Right cardiac atrium (tissue), 5 donors: ENCODE measurements at regions not wholly inside any gene's neighbourhood (a gene's known extent, or its start where the extent isn't known, plus 50 kb on each side); places are given as distances from the start of the nearest gene placed in this dataset.
A peak's percentile ranks its signal among the peaks of the same experiment; 100 is the strongest.
"Not testable (repeated sequence)": the region's sequence is repeated elsewhere in the genome, so short reads cannot be mapped to it uniquely, and the experiment has no call there.

Experiments
- ATAC-seq, 2 donors: fragments of 200-7000 bp; cut with Tn5 transposase; one replicate each; pipeline versions ENCODE4 v1.8.0 to v1.9.1; 2020; ENCODE audit warnings: moderate library complexity in 2 of 2, mild to moderate bottlenecking in 1 of 2
- DNase-seq, 3 donors: peaks; one replicate each; pipeline ENCODE4 v3.0.0-alpha.2; 2020
- H3K27ac ChIP-seq: one replicate; pipeline ENCODE4 v1.5.1; 2013; ENCODE audit warnings: mild to moderate bottlenecking, low read length, control low read depth, moderate library complexity
- H3K27me3 ChIP-seq: one replicate; pipeline ENCODE4 v1.6.1; 2013; ENCODE audit not compliant: control insufficient read depth, insufficient read depth
- H3K4me1 ChIP-seq: one replicate; pipeline ENCODE4 v1.6.1; 2013; ENCODE audit warnings: low read length; ENCODE audit not compliant: control insufficient read depth, insufficient read depth
- H3K4me3 ChIP-seq: one replicate; pipeline ENCODE4 v1.5.1; 2013; ENCODE audit warnings: low read length, control low read depth
- H3K9me3 ChIP-seq: one replicate; pipeline ENCODE4 v1.6.1; 2013; ENCODE audit warnings: low read length; ENCODE audit not compliant: control insufficient read depth
- WGBS: extraction: QIAGEN DNeasy Blood & Tissue Kit; methylation state at CpG from one replicate; pipeline ENCODE4 v1.1.7; 2013; 5-methylcytosine and 5-hydroxymethylcytosine counted together
- intact Hi-C, 4 donors: fragments of 100-400 bp; cut with DNase I; formaldehyde crosslinking; loops; one replicate each; pipeline versions ENCODE4 v1.11.0 to v1.14.0; 2022 to 2023
- donor health status: healthy with polysubstance abuse.
- donor health status: DM: no; HTN: yes; CAD: no.
- donor health status: DM: no; HTN: no; CAD: no.
- donor health status: DM: no; HTN: yes; CAD: no; lungs with severe emphysema.
- donor health status: DM: yes; HTN: yes; CAD: no.

DNA sequence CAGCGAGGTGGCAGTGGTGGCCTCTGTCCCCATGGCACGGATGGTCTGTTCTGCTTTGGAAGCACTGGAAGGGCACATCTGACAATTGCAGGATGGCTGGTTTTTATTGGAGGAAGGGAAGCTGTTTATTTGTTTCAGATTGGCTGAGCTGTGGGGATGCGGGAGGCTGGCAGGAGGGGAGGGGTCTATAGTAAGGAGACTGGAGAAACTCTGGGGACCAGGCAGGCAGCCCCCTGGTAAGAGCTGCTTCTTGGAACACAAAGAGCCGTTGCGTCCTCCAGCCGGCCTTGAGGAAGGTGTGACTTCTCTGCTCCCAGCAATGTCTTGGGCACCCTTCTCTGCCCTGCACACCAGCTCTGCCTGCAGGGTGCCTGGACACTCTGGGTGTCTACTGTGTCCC, 85.1 kb upstream of the SPDYE9 start:
- H3K27ac ChIP-seq, H3K4me3 ChIP-seq, H3K27me3 ChIP-seq, H3K4me1 ChIP-seq, ATAC-seq, H3K9me3 ChIP-seq, intact Hi-C loops: not testable (repeated sequence)
- WGBS = 86% methylated on average over 6 of the region's 6 CpGs
- DNase-seq = peak in 2 of 3 donors; percentile 18 to 33

DNA sequence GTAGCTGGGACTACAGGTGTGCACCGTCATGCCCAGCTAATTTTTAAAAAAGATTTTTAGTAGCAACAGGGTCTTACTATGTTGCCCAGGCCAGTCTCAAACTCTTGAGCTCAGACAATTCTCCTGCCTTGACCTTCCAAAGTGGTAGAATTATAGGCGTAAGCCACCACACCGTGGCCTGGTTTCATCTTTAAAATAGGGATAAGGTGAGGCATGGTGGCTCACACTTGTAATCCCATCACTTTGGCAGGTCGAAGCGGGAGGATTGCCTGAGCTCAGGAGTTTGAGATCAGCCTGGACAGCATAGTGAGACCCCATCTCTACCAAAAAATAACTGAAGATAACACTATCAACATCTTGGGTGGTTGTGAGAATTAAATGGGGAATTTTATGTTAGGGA, 84.6 kb upstream of the SPDYE9 start:
- DNase-seq, intact Hi-C loops, H3K4me1 ChIP-seq, H3K27ac ChIP-seq, ATAC-seq, H3K4me3 ChIP-seq, H3K27me3 ChIP-seq, H3K9me3 ChIP-seq: not testable (repeated sequence)
- 98% methylated on average over 4 of the region's 5 CpGs for WGBS

DNA sequence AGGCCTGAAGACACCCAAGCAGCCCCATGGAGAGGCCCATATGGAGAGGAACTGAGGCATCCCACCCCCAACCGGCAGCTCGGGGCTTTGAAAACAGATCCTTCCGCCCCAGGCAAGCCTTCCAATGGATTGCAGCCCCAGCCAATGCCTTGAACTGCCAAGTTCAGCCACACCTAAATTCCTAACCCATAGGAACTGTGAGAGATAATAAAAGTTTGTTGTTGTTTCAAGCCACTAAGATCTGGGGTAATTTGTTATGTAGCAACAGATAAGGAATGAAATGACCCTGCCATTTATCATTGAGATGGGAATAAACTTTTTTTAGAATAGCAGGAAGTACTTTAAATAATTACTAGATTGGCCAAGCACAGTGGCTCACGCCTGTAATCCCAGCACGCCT, 80.3 kb upstream of the SPDYE9 start:
- intact Hi-C loops, H3K4me1 ChIP-seq, H3K4me3 ChIP-seq, H3K9me3 ChIP-seq, H3K27ac ChIP-seq, DNase-seq, ATAC-seq, H3K27me3 ChIP-seq: not testable (repeated sequence)
- no CpG with 5 or more reads among the region's 5 CpGs for WGBS

DNA sequence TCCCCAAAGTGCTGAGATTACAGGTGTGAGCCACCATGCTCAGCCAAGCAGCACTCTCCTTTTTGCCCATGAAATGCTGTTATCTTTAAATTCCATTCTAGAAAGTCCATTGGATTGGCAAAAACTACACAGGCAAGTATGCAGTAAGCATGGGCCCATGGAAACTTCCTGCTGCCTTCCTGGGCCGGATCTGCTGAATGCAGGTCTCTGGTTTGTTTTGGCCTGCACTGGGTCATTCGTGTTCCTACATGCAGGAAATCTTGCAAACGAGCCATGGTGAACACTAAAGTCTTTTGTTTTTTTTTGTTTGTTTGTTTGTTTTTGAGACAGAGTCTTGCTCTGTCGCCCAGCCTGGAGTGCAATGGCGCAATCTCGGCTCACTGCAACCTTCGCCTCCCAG, 76.8 kb upstream of the SPDYE9 start:
- DNase-seq, H3K4me1 ChIP-seq, H3K4me3 ChIP-seq, H3K9me3 ChIP-seq, H3K27me3 ChIP-seq, H3K27ac ChIP-seq, intact Hi-C loops: not testable (repeated sequence)
- WGBS = 71% methylated on average over 5 of the region's 7 CpGs
- peak in 1 of 2 donors; percentile 58 for ATAC-seq

DNA sequence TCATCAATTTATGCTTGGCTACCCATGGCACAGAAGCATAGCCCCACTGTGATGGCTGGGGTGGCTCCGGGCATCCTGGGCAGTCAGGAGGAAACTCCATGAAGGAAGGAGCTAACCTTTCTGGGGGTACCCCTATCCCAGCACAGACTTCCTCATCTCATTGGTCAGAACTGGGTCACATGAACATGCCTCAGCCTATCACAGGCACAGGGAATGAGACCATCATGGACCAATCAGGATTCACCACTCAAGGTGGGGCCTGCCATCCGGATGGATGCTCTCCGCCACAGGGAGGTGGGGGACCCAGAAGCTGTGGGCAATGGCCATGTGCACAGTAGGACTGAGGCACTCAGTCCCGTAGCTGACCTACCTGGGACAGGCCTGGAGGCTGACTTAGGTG, 75.9 kb upstream of the SPDYE9 start:
- intact Hi-C loops, H3K4me1 ChIP-seq, H3K9me3 ChIP-seq, ATAC-seq, H3K27me3 ChIP-seq, DNase-seq, H3K4me3 ChIP-seq, H3K27ac ChIP-seq: not testable (repeated sequence)
- no CpG with 5 or more reads among the region's 4 CpGs for WGBS

DNA sequence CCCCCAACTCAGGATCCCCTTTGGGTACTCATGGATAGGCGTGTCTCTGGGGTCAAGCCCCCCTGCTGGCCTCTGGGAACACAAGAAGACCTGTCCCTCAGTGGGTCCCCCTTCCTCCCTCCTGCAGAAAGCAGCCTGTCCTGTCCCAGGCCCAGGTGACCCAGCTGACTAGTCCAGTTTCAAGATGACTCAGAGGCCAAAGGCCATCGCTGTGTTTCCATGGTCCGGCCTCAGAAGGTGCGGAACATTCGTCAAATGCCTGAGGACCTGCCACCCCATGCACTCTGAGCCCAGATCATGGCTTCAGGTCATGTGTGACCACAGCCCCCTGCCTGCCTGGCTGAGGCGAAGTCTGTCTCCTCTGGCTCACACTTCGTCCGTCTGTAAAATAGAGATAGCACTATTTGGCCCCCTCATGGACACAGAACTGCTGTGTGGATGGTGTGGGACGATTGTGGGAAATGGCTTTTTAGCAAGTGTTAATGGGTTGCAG, 71.4 kb upstream of the SPDYE9 start:
- H3K4me1 ChIP-seq, H3K4me3 ChIP-seq, DNase-seq, H3K27me3 ChIP-seq, H3K9me3 ChIP-seq, intact Hi-C loops, H3K27ac ChIP-seq: not testable (repeated sequence)
- WGBS = 44% methylated on average over 1 of the region's 9 CpGs
- peak in 1 of 2 donors; percentile 10 for ATAC-seq

DNA sequence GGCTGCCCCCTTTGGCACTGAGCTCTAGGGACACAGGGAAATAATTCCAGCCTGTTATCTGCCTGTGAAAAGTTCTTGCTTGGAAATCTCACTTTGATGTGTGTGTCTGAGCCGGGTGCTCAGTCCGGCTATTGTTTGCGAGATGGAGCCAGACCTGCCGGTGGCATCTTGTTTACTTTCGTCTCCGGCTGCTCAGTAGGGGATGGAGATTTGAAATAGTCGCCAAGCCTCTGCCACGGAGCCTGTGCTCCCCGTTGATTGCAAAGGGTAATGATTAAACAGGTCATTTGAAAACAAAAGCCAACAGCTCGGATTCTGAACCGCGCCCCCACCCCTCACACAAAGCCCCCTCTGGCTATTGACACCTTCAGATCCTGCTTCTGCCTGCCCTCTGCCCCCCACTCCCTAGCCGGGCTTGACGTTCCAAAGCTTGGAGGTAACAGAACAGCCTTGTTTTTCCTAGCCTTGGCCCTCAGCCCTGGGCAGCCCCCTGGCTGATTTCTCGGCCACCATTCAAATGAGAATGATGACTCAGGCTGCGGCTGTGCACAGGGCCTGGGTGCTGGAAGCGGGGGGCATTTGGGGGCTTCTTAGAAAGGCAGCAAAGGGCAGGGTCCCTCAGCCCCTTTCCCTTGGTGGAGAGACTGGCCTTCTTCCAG, 70.8 kb upstream of the SPDYE9 start:
- not testable (repeated sequence) for H3K4me3 ChIP-seq

DNA sequence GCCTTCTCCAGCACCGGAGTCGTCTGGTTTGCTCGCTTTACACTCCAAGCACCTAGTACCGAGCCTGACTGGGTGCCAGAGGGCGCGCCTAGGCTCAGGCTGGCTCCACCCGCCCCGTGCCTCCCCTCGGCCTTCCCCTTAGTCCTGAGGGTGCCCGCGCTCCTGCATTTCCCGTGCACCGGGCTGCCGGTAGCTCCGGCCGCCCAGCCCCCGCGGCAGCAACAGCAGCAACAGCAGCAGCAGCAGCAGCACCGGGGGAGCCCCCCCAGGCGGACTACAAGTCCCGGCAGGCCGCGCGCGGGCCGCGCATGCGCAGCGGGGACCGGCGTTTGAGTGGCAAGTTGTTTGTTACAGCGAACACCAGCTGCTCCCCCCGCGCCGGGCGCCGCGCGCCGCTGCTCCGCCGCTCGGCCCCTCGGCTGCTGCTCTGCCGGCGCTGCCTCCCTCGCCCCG, 68.8 kb upstream of the SPDYE9 start:
- ATAC-seq = peak; percentile 95
- under 1% methylated on average over 37 of the region's 48 CpGs for WGBS
- H3K9me3 ChIP-seq = not testable (repeated sequence)

More for the DNA sequence above, 70.8 kb upstream of the SPDYE9 start:
- ATAC-seq, H3K27ac ChIP-seq, intact Hi-C loops, H3K9me3 ChIP-seq, H3K27me3 ChIP-seq, H3K4me1 ChIP-seq: not testable (repeated sequence)
- WGBS = 18% methylated on average over 12 of the region's 17 CpGs
- peak in 1 of 3 donors; percentile 19 for DNase-seq

DNA sequence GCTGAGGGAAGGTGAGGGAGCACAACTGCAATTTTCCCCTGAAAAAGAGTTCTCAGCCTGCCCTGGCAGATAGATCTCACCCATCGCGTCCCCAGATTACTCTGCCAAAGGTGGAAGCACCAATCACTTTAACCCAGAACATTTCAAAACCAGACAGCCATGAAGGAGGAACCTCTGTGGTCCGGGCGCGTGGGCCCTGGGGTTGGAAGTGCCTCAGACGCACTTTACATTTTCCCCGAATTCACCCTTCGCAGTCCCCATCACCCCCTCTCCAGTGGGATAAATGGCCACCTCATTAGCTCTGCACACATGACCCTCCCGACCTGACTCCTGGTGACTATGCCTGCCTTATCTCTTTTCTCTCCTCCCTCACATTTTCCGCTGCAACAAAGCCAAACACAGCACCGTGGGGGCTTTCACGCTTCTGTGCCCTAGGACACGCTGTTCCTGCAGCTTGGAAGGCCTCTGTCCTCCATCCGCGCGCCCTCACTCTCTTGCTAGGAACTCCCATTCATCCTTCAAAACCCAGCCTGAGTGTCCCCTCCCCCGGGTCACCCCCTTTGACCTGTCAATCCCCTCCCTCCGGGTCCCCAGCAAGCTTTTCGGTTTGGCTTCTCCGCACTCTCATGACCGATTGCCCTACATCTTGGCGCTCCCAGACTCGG, 68.2 kb upstream of the SPDYE9 start:
- intact Hi-C loops, H3K4me1 ChIP-seq, H3K27ac ChIP-seq, H3K9me3 ChIP-seq, H3K4me3 ChIP-seq, H3K27me3 ChIP-seq: not testable (repeated sequence)
- DNase-seq (peak; percentile 14 to 46 (median 20)), ATAC-seq (peak; percentile 23 to 77)
- WGBS = 23% methylated on average over 9 of the region's 23 CpGs

More for the DNA sequence above, 68.8 kb upstream of the SPDYE9 start:
- H3K27me3 ChIP-seq, H3K4me1 ChIP-seq, intact Hi-C loops, H3K27ac ChIP-seq: not testable (repeated sequence)
- DNase-seq = peak; percentile 88 to 94 (median 93)
- H3K4me3 ChIP-seq = peak overlapping the region; percentile 65

DNA sequence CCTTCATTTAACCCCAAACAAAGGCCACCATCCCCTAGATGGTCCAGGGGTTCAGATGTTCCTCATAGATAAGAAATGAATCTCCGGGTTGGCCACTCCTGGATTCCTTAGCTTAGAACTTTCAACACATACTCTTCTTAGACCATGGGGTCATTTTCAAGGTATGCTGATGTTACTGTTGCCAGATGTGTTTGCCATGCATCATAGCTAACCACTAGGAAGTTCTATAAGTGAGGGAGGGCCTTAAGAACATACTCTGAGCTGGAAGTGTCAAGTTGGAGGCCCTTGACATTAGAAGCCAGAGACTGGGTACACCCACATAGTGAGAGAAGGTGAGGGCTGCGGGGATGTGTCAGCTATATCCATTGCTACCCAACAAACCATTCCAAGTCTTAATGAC, 62.7 kb upstream of the SPDYE9 start:
- ATAC-seq, H3K27me3 ChIP-seq, H3K4me1 ChIP-seq, H3K4me3 ChIP-seq, H3K27ac ChIP-seq, DNase-seq, intact Hi-C loops, H3K9me3 ChIP-seq: not testable (repeated sequence)
- WGBS = no CpG with 5 or more reads among the region's 2 CpGs

DNA sequence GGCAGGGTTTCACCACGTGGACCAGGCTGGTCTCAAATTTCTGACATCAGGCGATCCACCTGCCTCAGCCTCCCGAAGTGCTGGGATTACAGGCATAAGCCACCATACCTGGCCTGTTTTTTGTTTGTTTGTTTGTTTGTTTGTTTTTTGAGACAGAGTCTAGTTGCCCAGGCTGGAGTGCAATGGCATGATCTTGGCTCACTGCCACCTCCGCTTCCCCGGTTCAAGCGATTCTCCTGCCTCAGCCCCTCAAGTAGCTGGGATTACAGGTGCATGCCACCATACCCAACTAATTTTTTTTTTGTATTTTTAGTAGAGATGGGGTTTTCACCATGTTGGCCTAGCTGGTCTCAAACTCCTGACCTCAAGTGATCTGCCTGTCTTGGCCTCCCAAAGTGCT, 61.8 kb upstream of the SPDYE9 start:
- ATAC-seq, intact Hi-C loops, H3K9me3 ChIP-seq, H3K27me3 ChIP-seq, H3K27ac ChIP-seq, H3K4me3 ChIP-seq, H3K4me1 ChIP-seq: not testable (repeated sequence)
- 90% methylated on average over 4 of the region's 6 CpGs for WGBS
- DNase-seq = peak in 1 of 3 donors; percentile 11
